Ovary (tissue), 3 donors: ENCODE measurements at regions not wholly inside any gene's neighbourhood (a gene's known extent, or its start where the extent isn't known, plus 50 kb on each side); places are given as distances from the start of the nearest gene placed in this dataset.

Source experiments
- CTCF ChIP-seq, 3 donors: fragments of 450-650 bp in 2 of 3; fragments of 200-600 bp in 1 of 3; IDR thresholded peaks; one replicate each; pipeline versions ENCODE4 v1.5.1 to v1.8.0; 2016 to 2022; ENCODE audit warnings: antibody characterized with exemption in 3 of 3, mild to moderate bottlenecking in 1 of 3
- POLR2A ChIP-seq: fragments of 450-650 bp; IDR thresholded peaks from one replicate; pipeline ENCODE4 v1.6.1; 2017; ENCODE audit warnings: antibody characterized with exemption, mild to moderate bottlenecking, moderate library complexity
- donor health status: DM: no; HTN: no; CAD: no.

DNA sequence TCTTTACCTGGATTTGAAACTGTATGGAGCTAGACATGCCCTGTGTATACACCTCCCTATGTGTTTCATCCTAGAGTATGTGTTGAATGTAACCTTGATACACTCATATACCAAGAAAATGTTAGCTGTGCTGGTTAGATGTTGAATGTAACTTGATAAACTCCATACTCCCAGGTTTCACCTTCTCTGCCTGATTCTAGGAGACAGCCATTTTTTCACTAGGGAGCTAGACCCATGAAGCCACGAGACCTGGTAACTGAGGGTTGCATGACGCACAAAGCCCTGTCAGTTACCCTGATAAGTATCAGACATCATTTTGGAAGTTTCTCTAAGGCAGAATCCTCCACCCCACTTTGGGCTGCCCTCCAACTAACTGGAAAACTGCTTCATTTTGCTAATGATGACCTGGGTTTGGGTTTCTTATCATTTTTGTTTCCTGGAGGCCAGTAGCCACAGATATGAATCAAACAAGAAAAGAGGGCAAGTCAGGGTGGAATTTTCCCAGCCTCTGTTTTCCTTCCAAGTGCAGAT lies 478.5 kb upstream of the KIF2A start:
- TF ChIP-seq CTCF (IDR thresholded peaks at IDR 0.05) (no peak), POLR2A (no peak)
